GM13976 (cell line): ENCODE measurements at regions not wholly inside any gene's neighbourhood (a gene's known extent, or its start where the extent isn't known, plus 50 kb on each side); places are given as distances from the start of the nearest gene placed in this dataset.

Source experiments
- DNase-seq: peaks from one replicate; pipeline ENCODE4 v3.0.0; 2012; ENCODE audit warnings: low spot score
- in situ Hi-C: fragments of 300-500 bp; cut with MboI; formaldehyde crosslinking; loops from one replicate; pipeline ENCODE4 v1.12.0; 2022; ENCODE audit warnings: low sequenced_read_pairs, mixed read lengths, inconsistent platforms; ENCODE audit not compliant: unreplicated experiment
- TF ChIP-seq, protein P1 (sequence below): IDR thresholded peaks from 2 replicates; pipeline ENCODE4 v1.5.1; 2012; ENCODE audit warnings: borderline replicate concordance, mild to moderate bottlenecking; ENCODE audit not compliant: insufficient read depth; ENCODE audit errors: extremely low read depth, missing control alignments, control extremely low read depth

DNA sequence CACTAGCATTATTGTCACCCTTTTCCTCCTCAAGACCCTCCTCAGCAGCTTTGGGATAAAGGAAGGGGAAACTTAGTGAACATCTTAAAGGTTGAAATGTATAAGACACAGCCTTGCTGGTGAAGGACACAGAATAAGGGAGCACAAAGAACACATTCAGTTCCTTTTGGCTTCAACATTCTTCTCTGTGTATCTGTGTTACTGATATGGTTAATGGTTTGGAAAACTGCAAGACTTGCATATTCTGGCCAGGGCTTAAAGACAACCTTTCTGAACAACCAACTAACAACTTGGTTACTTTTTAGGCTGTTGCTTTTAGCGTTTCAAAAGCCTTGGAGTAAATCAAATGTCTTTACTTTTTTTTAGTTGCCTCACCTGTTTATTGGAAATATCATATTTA, 680.5 kb downstream of the MECOM start:
- TF ChIP-seq, protein P1, sequence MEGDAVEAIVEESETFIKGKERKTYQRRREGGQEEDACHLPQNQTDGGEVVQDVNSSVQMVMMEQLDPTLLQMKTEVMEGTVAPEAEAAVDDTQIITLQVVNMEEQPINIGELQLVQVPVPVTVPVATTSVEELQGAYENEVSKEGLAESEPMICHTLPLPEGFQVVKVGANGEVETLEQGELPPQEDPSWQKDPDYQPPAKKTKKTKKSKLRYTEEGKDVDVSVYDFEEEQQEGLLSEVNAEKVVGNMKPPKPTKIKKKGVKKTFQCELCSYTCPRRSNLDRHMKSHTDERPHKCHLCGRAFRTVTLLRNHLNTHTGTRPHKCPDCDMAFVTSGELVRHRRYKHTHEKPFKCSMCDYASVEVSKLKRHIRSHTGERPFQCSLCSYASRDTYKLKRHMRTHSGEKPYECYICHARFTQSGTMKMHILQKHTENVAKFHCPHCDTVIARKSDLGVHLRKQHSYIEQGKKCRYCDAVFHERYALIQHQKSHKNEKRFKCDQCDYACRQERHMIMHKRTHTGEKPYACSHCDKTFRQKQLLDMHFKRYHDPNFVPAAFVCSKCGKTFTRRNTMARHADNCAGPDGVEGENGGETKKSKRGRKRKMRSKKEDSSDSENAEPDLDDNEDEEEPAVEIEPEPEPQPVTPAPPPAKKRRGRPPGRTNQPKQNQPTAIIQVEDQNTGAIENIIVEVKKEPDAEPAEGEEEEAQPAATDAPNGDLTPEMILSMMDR, result no peak
- in situ Hi-C loops, result no loop called here
- DNase-seq, result no peak

DNA sequence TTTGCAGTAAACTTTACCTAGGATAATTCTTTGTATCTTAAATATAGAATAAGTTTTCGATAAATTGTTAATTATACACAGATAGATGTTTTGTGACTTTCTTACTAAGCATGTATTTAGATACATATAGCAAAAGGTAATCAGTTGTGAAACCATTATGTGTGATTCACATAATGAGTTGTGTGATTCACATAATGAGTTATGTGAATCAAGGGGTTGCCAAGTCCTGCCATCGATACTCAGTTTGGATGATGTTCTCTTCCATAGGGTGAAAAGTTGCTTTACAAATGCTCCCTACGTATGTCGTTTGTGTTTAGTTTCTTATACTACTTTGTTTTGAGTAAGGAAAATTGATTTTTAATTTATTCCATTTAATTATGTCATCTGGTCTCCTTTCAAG, 682.1 kb downstream of the MECOM start:
- in situ Hi-C loops, result no loop called here
- TF ChIP-seq, protein P1, result no peak
- no peak for DNase-seq

DNA sequence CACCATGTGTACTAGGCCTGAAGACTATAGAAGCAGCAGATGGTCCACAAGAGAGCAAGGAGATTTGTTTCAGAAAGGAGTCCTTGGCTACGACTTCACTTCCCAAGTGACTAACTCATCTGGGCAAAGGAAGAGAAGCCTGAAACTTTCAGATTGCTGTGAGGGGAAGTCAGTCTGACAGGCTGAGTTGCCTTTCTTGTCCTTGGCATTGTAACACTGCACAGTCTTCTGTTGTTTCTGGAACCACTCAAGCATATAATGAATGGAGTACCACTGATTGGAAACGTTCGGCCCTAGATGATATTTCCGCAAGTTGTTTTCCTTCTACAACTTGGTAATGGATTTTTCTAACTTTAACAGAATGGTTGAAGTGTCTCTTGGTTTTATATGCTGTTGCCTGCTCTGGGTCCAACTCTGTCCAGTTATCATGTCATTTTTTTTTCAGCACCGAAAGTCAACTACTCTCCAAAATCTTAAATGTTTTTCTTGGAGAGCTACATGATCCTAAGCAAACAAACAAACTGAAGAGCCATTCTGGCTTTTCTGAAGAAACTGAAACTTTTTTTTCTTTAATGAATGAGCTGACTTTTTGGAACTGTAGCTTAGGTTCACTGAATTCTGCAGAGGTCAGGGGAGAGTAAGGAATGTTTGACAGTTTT, 685.7 kb downstream of the MECOM start:
- in situ Hi-C loops, result no loop called here
- TF ChIP-seq, protein P1, result no peak
- DNase-seq, result no peak

DNA sequence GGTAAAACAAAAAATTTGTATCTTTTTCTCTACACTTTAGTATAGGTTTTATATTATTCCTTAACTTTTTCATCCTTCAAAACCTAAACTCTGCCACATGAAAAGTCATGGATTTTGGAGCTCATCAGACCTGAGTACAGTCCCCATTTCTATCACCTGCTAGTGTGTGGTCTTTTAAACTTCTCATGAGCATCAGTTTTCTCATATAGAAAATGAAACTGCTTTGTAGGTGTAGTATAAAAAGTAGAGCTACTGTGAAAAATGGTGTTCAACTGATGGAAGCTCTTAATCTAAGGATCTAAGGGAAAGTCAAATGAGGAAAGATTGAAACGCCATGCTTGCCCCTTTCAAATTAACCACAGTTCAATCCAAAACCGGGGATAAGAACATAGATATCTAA, 686.5 kb downstream of the MECOM start:
- in situ Hi-C loops, result no loop called here
- TF ChIP-seq, protein P1, result no peak
- DNase-seq, result no peak

DNA sequence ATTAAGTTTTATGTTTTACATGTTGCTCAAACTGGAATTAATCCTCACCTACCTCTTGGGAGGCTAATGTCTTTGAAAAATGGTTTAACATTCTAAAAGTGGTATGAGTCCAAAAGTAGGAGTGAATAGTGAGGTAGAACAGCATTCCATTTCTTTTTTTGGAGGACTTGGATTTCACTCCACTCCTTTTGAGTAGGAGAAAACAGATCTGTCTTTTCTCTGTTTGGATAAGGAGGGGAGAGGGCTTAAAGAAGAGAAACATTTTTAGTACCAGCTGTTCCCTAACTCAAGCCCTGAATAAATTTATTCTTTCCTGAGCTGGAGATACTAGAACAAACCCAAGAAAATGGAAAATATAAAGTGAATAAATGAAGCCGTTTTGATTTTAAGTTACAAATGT, 687.9 kb downstream of the MECOM start:
- TF ChIP-seq, protein P1, result no peak
- in situ Hi-C loops, result no loop called here

DNA sequence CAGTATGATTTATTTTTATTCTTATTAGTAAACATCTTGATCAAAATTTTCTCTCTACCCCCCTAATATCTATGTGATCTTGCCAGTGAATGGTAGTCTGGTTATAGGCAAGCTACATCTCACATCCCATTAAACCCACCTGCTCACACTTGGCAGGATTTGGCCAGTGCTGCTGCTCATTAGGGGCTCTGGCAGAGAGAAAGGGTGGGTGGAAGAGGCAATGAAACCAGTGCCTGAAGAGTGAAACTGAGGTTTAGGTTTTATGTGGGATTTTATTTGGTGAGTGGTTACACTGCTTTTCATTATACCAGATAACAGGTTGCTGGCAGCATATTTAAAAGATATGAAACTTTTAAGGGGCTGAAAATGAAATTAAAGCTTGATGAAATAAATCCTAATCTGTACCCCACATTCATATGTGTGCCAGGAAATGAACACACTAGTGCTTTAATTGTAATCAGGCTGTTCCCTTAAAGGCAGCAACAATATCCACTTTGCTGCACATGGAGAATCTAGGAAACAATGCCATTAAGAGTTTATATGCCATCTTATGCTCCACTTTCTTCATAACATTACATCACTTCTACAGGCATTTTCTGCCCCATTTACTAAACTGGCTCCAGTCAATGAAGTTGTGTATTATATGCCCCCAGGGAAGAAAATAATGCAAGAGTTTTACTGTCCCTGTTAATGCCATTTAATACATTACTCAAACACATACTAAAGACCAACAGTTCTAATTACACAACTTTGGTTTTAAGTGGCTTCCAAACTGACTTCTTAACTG, 688.7 kb downstream of the MECOM start:
- in situ Hi-C loops, result no loop called here
- DNase-seq, result no peak
- TF ChIP-seq, protein P1, result no peak

More for the DNA sequence above, 687.9 kb downstream of the MECOM start:
- DNase-seq, result no peak
